DND-41 (cell line): ENCODE measurements at regions not wholly inside any gene's neighbourhood (a gene's known extent, or its start where the extent isn't known, plus 50 kb on each side); places are given as distances from the start of the nearest gene placed in this dataset.

ENCODE experiments used
- ATAC-seq: fragments of 200-7000 bp; cut with Tn5 transposase; 3 replicates; pipeline ENCODE4 v1.9.1; 2021; ENCODE audit warnings: low read depth; ENCODE audit not compliant: insufficient read depth
- DNase-seq: peaks from one replicate; pipeline ENCODE4 v3.0.0-alpha.2; 2020
- H2AFZ ChIP-seq: 2 replicates; pipeline ENCODE4 v1.6.0; 2012; ENCODE audit warnings: low read depth, low read length
- H3K27ac ChIP-seq: 2 replicates; pipeline ENCODE4 v1.5.1; 2012; ENCODE audit warnings: low read length, inconsistent platforms
- H3K27me3 ChIP-seq: fragments of 200-600 bp; sonication (generic); 2 replicates; pipeline ENCODE4 v1.6.0; 2012; ENCODE audit warnings: low read length, mild to moderate bottlenecking, inconsistent platforms; ENCODE audit not compliant: insufficient read depth, poor library complexity
- H3K36me3 ChIP-seq: 2 replicates; pipeline ENCODE4 v1.5.1; 2012; ENCODE audit warnings: low read length, inconsistent platforms; ENCODE audit not compliant: insufficient read depth
- H3K4me1 ChIP-seq: 2 replicates; pipeline ENCODE4 v1.5.1; 2012; ENCODE audit warnings: mild to moderate bottlenecking, low read length; ENCODE audit not compliant: insufficient read depth
- H3K4me2 ChIP-seq: 2 replicates; pipeline ENCODE4 v1.6.0; 2012; ENCODE audit warnings: mild to moderate bottlenecking, moderate library complexity, low read length, inconsistent platforms; ENCODE audit not compliant: insufficient read depth
- H3K4me3 ChIP-seq, 2 experiments: fragments of 200-600 bp in 1 of 2; shearing (Covaris generic) in 1 of 2; 2 replicates each; pipeline ENCODE4 v1.5.1; 2012 to 2016; ENCODE audit warnings: inconsistent platforms in 2 of 2, low read length in 2 of 2, mild to moderate bottlenecking in 2 of 2, low read depth in 1 of 2, moderate library complexity in 1 of 2
- H3K79me2 ChIP-seq: 2 replicates; pipeline ENCODE4 v1.6.0; 2012; ENCODE audit warnings: low read length, inconsistent platforms; ENCODE audit not compliant: insufficient read depth
- H3K9ac ChIP-seq: 2 replicates; pipeline ENCODE4 v1.6.0; 2012; ENCODE audit warnings: low read depth, mild to moderate bottlenecking, inconsistent platforms, low read length, moderate library complexity
- H3K9me3 ChIP-seq: 2 replicates; pipeline ENCODE4 v1.5.1; 2012; ENCODE audit warnings: low read length, moderate library complexity, mild to moderate bottlenecking, inconsistent platforms; ENCODE audit not compliant: insufficient read depth, severe bottlenecking
- H4K20me1 ChIP-seq: 2 replicates; pipeline ENCODE4 v1.6.0; 2012; ENCODE audit warnings: low read length; ENCODE audit not compliant: insufficient read depth
- CTCF ChIP-seq: IDR thresholded peaks from 2 replicates; pipeline ENCODE4 v1.5.1; 2012; ENCODE audit warnings: borderline replicate concordance, low read length, moderate library complexity, mild to moderate bottlenecking; ENCODE audit not compliant: poor library complexity, severe bottlenecking; ENCODE audit errors: extremely low read depth
- EZH2 ChIP-seq: IDR thresholded peaks from 3 replicates; pipeline ENCODE4 v1.6.1; 2012; ENCODE audit warnings: borderline replicate concordance, low read depth, mild to moderate bottlenecking, moderate library complexity, low read length, inconsistent platforms; ENCODE audit not compliant: severe bottlenecking

GRCh38 chr5:117262572-117263131, 688.0 kb upstream of the SEMA6A start:
- TF ChIP-seq EZH2 (no peak), CTCF (no peak)
- Histone ChIP-seq H3K9ac (no peak overlapping the region), H2AFZ (no peak overlapping the region), H4K20me1 (no peaks in the 10 kb centered on the region), H3K4me3 (no peak overlapping the region), H3K27me3 (no peaks in the 10 kb centered on the region), H3K4me1 (no peaks in the 10 kb centered on the region), H3K4me2 (no peak overlapping the region), H3K27ac (no peak overlapping the region), H3K9me3 (no peaks in the 10 kb centered on the region), H3K79me2 (no peaks in the 10 kb centered on the region), H3K36me3 (no peaks in the 10 kb centered on the region)
- ATAC-seq (no peak), DNase-seq (no peak)

- no peak overlapping the region for H3K9ac ChIP-seq
- no peak for ATAC-seq
- H3K27ac ChIP-seq = no peak overlapping the region
- no peak overlapping the region for H2AFZ ChIP-seq
- H3K36me3 ChIP-seq = no peaks in the 10 kb centered on the region
- no peak for DNase-seq
- TF ChIP-seq CTCF (no peak), EZH2 (no peak)
- H3K4me3 ChIP-seq = no peak overlapping the region
- H3K27me3 ChIP-seq = no peaks in the 10 kb centered on the region
- H3K79me2 ChIP-seq = no peaks in the 10 kb centered on the region
- H3K9me3 ChIP-seq = no peaks in the 10 kb centered on the region
- no peak overlapping the region for H3K4me2 ChIP-seq
- no peaks in the 10 kb centered on the region for H3K4me1 ChIP-seq
- no peaks in the 10 kb centered on the region for H4K20me1 ChIP-seq
These were observed 687.4 kb upstream of the SEMA6A start for GRCh38 chr5:117261948-117262571.

- Histone ChIP-seq H3K79me2 (no peaks in the 10 kb centered on the region), H3K27me3 (no peaks in the 10 kb centered on the region), H2AFZ (no peak overlapping the region), H3K9ac (no peak overlapping the region), H3K9me3 (no peaks in the 10 kb centered on the region), H3K4me1 (no peaks in the 10 kb centered on the region), H4K20me1 (no peaks in the 10 kb centered on the region), H3K27ac (no peak overlapping the region), H3K4me2 (no peak overlapping the region), H3K4me3 (no peak overlapping the region), H3K36me3 (no peaks in the 10 kb centered on the region)
- ATAC-seq (no peak), DNase-seq (no peak)
- TF ChIP-seq CTCF (no peak), EZH2 (no peak)
These were observed 680.8 kb upstream of the SEMA6A start for GRCh38 chr5:117255211-117256027.
